ENCODE measurements at regions not wholly inside any gene's neighbourhood (a gene's known extent, or its start where the extent isn't known, plus 50 kb on each side); places are given as distances from the start of the nearest gene placed in this dataset.

DNA sequence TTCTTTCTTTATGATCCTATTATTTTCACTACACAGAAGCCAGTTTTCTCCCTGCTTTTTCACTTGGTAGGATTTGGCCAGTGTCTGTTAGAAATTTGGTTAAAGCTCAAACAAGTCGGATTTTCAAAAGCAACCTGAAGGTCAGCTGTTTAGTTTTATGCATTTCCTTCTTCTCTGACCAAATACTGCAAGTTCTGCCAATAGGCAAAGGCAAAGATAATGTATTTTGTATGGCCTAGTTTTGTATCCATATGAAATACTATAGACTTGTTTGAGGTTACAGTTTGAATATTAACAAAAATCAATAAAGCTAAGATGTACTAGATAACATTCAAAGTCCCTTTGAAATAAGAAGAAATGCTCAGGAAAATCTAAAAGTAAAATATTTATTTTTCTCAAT lies 439.4 kb downstream of the TRIML1 start:
- H3K9me3 Mint-ChIP-seq: no peaks in the 10 kb centered on the region
- TF ChIP-seq, protein P1, sequence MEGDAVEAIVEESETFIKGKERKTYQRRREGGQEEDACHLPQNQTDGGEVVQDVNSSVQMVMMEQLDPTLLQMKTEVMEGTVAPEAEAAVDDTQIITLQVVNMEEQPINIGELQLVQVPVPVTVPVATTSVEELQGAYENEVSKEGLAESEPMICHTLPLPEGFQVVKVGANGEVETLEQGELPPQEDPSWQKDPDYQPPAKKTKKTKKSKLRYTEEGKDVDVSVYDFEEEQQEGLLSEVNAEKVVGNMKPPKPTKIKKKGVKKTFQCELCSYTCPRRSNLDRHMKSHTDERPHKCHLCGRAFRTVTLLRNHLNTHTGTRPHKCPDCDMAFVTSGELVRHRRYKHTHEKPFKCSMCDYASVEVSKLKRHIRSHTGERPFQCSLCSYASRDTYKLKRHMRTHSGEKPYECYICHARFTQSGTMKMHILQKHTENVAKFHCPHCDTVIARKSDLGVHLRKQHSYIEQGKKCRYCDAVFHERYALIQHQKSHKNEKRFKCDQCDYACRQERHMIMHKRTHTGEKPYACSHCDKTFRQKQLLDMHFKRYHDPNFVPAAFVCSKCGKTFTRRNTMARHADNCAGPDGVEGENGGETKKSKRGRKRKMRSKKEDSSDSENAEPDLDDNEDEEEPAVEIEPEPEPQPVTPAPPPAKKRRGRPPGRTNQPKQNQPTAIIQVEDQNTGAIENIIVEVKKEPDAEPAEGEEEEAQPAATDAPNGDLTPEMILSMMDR (IDR thresholded peaks at IDR 0.05; ENCODE audit: unreplicated experiment in 3 of 3): no peak
- no peak overlapping the region for H3K27ac Mint-ChIP-seq
- no peaks in the 10 kb centered on the region for H3K36me3 Mint-ChIP-seq (ENCODE audit: low read depth)
- H3K4me1 Mint-ChIP-seq: no peaks in the 10 kb centered on the region
- H3K27me3 Mint-ChIP-seq (ENCODE audit: low read depth): no peaks in the 10 kb centered on the region
- no peak overlapping the region for H3K4me3 Mint-ChIP-seq

DNA sequence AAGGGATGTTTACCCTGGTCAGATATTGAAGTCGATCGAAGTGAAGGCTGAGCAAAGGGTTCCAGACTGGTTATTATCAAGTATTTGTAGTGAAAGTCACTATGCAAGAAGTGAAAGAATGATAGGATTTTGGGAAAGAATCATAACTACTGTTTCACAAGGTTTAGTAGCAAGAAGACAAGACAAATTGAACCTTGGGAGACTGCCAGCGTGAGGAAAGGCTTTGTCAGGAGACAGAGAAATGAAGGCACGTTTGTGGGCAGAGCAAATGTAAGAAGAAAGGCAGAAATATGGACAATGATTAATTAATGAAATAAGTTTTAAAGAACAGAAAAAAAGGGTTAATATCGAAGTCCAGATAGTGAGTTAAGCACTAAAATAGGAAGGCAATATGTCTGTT lies 456.8 kb downstream of the TRIML1 start:
- H3K9me3 Mint-ChIP-seq: no peaks in the 10 kb centered on the region
- no peaks in the 10 kb centered on the region for H3K4me1 Mint-ChIP-seq
- H3K27ac Mint-ChIP-seq: no peak overlapping the region
- no peaks in the 10 kb centered on the region for H3K36me3 Mint-ChIP-seq (ENCODE audit: low read depth)
- TF ChIP-seq, protein P1 (IDR thresholded peaks at IDR 0.05; ENCODE audit: unreplicated experiment in 3 of 3): no peak
- no peaks in the 10 kb centered on the region for H3K27me3 Mint-ChIP-seq (ENCODE audit: low read depth)
- no peak overlapping the region for H3K4me3 Mint-ChIP-seq

DNA sequence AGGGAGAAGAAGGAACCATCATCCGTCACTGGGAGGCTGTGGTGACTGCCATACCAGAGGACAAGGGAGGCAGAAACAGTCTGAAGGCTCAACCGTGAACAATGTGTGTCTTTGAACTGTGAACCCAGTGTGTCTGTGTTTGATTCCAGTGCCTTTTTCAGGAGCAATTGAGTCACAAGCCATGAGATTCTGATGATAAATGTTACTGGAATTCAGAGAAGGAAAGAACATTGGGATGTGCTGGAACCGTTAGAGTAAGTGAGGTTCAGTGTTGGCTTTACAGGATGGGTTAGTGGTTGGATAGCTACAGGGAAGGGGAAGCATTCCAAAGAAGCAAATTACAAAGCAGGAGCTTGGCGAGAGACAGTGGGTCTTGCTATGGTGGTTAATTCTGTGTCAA lies 464.4 kb downstream of the TRIML1 start:
- no peak overlapping the region for H3K27ac Mint-ChIP-seq
- TF ChIP-seq, protein P1 (IDR thresholded peaks at IDR 0.05; ENCODE audit: unreplicated experiment in 3 of 3): no peak
- no peak overlapping the region for H3K4me3 Mint-ChIP-seq
- no peaks in the 10 kb centered on the region for H3K27me3 Mint-ChIP-seq (ENCODE audit: low read depth)
- no peaks in the 10 kb centered on the region for H3K9me3 Mint-ChIP-seq
- H3K36me3 Mint-ChIP-seq (ENCODE audit: low read depth): no peaks in the 10 kb centered on the region
- H3K4me1 Mint-ChIP-seq: no peaks in the 10 kb centered on the region

DNA sequence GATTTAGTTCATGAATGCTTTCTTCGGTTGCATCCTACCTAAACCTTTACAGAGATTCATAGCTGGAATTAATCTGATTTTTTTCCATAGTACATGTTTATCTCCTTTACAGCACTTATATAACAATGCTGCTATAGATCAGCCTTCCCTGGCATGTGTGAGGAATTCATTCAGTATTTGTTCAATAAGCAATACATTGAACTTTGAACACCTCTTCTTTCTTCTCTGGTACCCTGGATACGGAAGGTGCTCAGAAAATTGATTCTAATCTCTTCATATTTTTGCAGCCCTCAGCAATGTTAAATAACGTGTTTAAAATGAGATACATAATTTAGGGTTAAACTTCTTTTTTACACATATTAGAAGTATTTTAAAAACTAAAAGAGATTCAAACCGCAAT lies 467.4 kb downstream of the TRIML1 start:
- H3K4me3 Mint-ChIP-seq: no peak overlapping the region
- no peak overlapping the region for H3K27ac Mint-ChIP-seq
- no peaks in the 10 kb centered on the region for H3K9me3 Mint-ChIP-seq
- H3K36me3 Mint-ChIP-seq (ENCODE audit: low read depth): no peaks in the 10 kb centered on the region
- H3K27me3 Mint-ChIP-seq (ENCODE audit: low read depth): no peaks in the 10 kb centered on the region
- TF ChIP-seq, protein P1 (IDR thresholded peaks at IDR 0.05; ENCODE audit: unreplicated experiment in 3 of 3): no peak
- H3K4me1 Mint-ChIP-seq: no peaks in the 10 kb centered on the region

DNA sequence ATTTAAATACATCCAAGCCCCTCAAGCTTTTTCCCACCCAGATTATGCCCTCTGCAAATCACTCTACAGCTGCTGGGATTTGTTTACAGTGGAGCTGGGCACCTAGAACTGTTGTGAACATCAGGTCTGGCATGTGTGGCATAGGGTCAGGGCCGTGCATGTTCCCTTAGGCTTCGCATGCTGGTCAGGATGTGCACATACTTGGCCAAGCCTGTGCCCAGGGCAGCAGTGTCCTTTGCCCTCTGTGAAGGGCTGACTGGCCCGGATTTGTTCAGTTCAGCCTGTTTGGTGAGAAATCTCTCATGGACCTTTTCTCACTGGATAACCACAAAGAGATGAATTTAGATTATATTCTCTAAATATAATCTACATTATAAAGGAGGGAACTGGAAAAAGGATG lies 471.9 kb downstream of the TRIML1 start:
- Mint-ChIP-seq H3K4me1 (no peaks in the 10 kb centered on the region), H3K27ac (no peak overlapping the region), H3K9me3 (peaks cover 3% of the 10 kb centered on the region), H3K4me3 (no peak overlapping the region), H3K27me3 (ENCODE audit: low read depth) (peaks cover 4% of the 10 kb centered on the region), H3K36me3 (ENCODE audit: low read depth) (no peaks in the 10 kb centered on the region)
- TF ChIP-seq, protein P1 (IDR thresholded peaks at IDR 0.05; ENCODE audit: unreplicated experiment in 3 of 3): no peak

DNA sequence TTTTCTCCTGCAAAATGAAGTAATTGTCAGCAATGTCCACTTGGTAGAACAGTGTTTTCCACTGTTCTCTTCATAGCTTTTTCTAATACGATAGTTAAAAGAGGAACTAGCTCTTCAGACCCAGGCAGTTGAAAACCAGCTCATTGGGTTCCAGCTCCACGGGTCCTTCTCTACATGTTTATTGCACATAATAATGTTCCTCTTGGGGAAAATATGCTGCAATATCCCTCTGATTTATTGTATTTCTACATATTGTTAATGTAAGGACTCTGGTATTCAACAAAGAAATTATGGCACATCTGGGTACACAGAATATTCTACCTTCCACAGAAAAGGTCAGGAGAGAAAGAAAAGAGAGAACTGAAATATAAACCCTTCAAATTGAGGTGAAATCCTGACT lies 473.4 kb downstream of the TRIML1 start:
- Mint-ChIP-seq H3K27ac (no peak overlapping the region), H3K9me3 (peaks cover 3% of the 10 kb centered on the region), H3K27me3 (ENCODE audit: low read depth) (peaks cover 4% of the 10 kb centered on the region), H3K36me3 (ENCODE audit: low read depth) (no peaks in the 10 kb centered on the region), H3K4me1 (no peaks in the 10 kb centered on the region), H3K4me3 (no peak overlapping the region)
- TF ChIP-seq, protein P1 (IDR thresholded peaks at IDR 0.05; ENCODE audit: unreplicated experiment in 3 of 3): no peak

Data from nephron (organoid).